SK-N-SH (cell line): ENCODE measurements at regions not wholly inside any gene's neighbourhood (a gene's known extent, or its start where the extent isn't known, plus 50 kb on each side); places are given as distances from the start of the nearest gene placed in this dataset.

ENCODE experiments used
- CTCF ChIA-PET: fragments of 300-600, 350-600 bp; formaldehyde crosslinking; extraction: SDS; loops from one replicate; lab custom pipeline; 2021; lab: Yijun Ruan, JAX
- POLR2A ChIA-PET: fragments of 350-600 bp; sonication (Branson Sonifier 250); formaldehyde crosslinking; extraction: SDS; loops from one replicate; lab custom pipeline; 2020; ENCODE audit warnings: antibody characterized with exemption, inconsistent platforms; lab: Yijun Ruan, JAX
- DNase-seq: peaks from one replicate; pipeline ENCODE4 v3.0.0; 2012
- H2AFZ ChIP-seq: fragments of 200-600 bp; sonication (generic); 2 replicates; pipeline ENCODE4 v1.8.1; 2016; ENCODE audit warnings: antibody characterized with exemption, mild to moderate bottlenecking, low read depth
- H3F3A ChIP-seq: fragments of 200-600 bp; sonication (generic); replicated peaks from 2 replicates; pipeline ENCODE3; 2016; ENCODE audit warnings: antibody characterized with exemption, mild to moderate bottlenecking; ENCODE audit not compliant: insufficient read depth
- H3K27ac ChIP-seq, 2 experiments: fragments of 200-500 bp in 1 of 2; fragments of 200-600 bp in 1 of 2; sonication (Bioruptor generic) in 1 of 2; sonication (generic), shearing (Covaris generic) in 1 of 2; 2 replicates each; pipeline versions ENCODE4 v1.5.1 to v1.6.1; 2014 to 2016; ENCODE audit warnings: low read depth in 2 of 2, inconsistent platforms in 1 of 2, low read length in 1 of 2, mild to moderate bottlenecking in 1 of 2, mixed read lengths in 1 of 2
- H3K27me3 ChIP-seq: fragments of 200-600 bp; sonication (generic), shearing (Covaris generic); 2 replicates; pipeline ENCODE4 v1.6.1; 2016; ENCODE audit warnings: mixed run types; ENCODE audit not compliant: insufficient read depth
- H3K36me3 ChIP-seq, 2 experiments: fragments of 200-500 bp in 1 of 2; fragments of 200-600 bp in 1 of 2; sonication (Bioruptor generic) in 1 of 2; sonication (generic) in 1 of 2; replicated peaks in 1 of 2; 2 replicates each; pipeline versions ENCODE3 to v1.5.1; 2014 to 2016; ENCODE audit warnings: low read length in 1 of 2, mild to moderate bottlenecking in 1 of 2; ENCODE audit not compliant: insufficient read depth in 2 of 2, control insufficient read depth in 1 of 2
- H3K4me1 ChIP-seq, 2 experiments: fragments of 200-500 bp in 1 of 2; fragments of 200-600 bp in 1 of 2; sonication (Bioruptor generic) in 1 of 2; sonication (generic), shearing (Covaris generic) in 1 of 2; 2 replicates each; pipeline versions ENCODE4 v1.5.1 to v1.6.1; 2014 to 2016; ENCODE audit warnings: low read depth in 1 of 2, low read length in 1 of 2, mixed run types in 1 of 2; ENCODE audit not compliant: insufficient read depth in 2 of 2, control insufficient read depth in 1 of 2
- H3K4me2 ChIP-seq: fragments of 200-600 bp; sonication (generic), shearing (Covaris generic); 2 replicates; pipeline ENCODE4 v1.6.1; 2017; ENCODE audit warnings: mixed run types
- H3K4me3 ChIP-seq, 2 experiments: fragments of 200-500 bp in 1 of 2; fragments of 200-600 bp in 1 of 2; sonication (Bioruptor generic) in 1 of 2; sonication (generic), shearing (Covaris generic) in 1 of 2; 2 replicates each; pipeline versions ENCODE4 v1.5.1 to v1.8.1; 2014 to 2016; ENCODE audit warnings: low read depth in 2 of 2, inconsistent platforms in 1 of 2, low read length in 1 of 2, mild to moderate bottlenecking in 1 of 2, mixed read lengths in 1 of 2, moderate library complexity in 1 of 2
- H3K79me2 ChIP-seq: fragments of 200-600 bp; sonication (generic); 2 replicates; pipeline ENCODE4 v1.8.1; 2017; ENCODE audit warnings: mild to moderate bottlenecking; ENCODE audit not compliant: insufficient read depth
- H3K9ac ChIP-seq: fragments of 200-600 bp; sonication (generic); 2 replicates; pipeline ENCODE4 v1.6.1; 2017; ENCODE audit warnings: mixed run types
- H3K9me2 ChIP-seq: fragments of 200-600 bp; sonication (generic); 2 replicates; pipeline ENCODE4 v1.6.1; 2017; ENCODE audit warnings: mixed run types
- H3K9me3 ChIP-seq: fragments of 200-600 bp; sonication (generic); 2 replicates; pipeline ENCODE4 v1.6.1; 2017; ENCODE audit warnings: mixed run types, mild to moderate bottlenecking, moderate library complexity
- H4K20me1 ChIP-seq: fragments of 200-600 bp; sonication (generic); 2 replicates; pipeline ENCODE4 v1.6.1; 2017; ENCODE audit warnings: mild to moderate bottlenecking, mixed run types; ENCODE audit not compliant: insufficient read depth
- CTCF ChIP-seq: fragments of 200-600 bp; sonication (generic); IDR thresholded peaks from 2 replicates; pipeline ENCODE4 v1.6.1; 2017; ENCODE audit warnings: antibody characterized with exemption, mild to moderate bottlenecking, moderate library complexity
- EZH2phosphoT487 ChIP-seq: fragments of 200-600 bp; sonication (generic); IDR thresholded peaks from 2 replicates; pipeline ENCODE4 v1.6.1; 2017; ENCODE audit warnings: low read depth, mixed run types, mild to moderate bottlenecking, antibody characterized with exemption, moderate library complexity, borderline replicate concordance
- JUND ChIP-seq: IDR thresholded peaks from 2 replicates; pipeline ENCODE4 v1.4.0; 2012
- MXI1 ChIP-seq: IDR thresholded peaks from 2 replicates; pipeline ENCODE4 v1.6.1; 2012; ENCODE audit warnings: mild to moderate bottlenecking, low read depth, low read length, improper control_type of control experiment
- TAF1 ChIP-seq: IDR thresholded peaks from 2 replicates; pipeline ENCODE4 v1.6.1; 2012; ENCODE audit warnings: low read depth, mild to moderate bottlenecking, low read length, moderate library complexity, borderline replicate concordance
- USF2 ChIP-seq: fragments of 150-350 bp; IDR thresholded peaks from 2 replicates; pipeline ENCODE4 v1.6.1; 2017; ENCODE audit warnings: antibody characterized with exemption, low read length, low read depth, borderline replicate concordance
- ZBTB33 ChIP-seq: IDR thresholded peaks from 2 replicates; pipeline ENCODE4 v1.4.0; 2012; ENCODE audit warnings: low read depth, borderline replicate concordance
- WGBS: methylation state at CpG from one replicate; pipeline ENCODE4 v1.1.6; 2017; ENCODE audit warnings: low lambda C conversion rate; 5-methylcytosine and 5-hydroxymethylcytosine counted together

DNA sequence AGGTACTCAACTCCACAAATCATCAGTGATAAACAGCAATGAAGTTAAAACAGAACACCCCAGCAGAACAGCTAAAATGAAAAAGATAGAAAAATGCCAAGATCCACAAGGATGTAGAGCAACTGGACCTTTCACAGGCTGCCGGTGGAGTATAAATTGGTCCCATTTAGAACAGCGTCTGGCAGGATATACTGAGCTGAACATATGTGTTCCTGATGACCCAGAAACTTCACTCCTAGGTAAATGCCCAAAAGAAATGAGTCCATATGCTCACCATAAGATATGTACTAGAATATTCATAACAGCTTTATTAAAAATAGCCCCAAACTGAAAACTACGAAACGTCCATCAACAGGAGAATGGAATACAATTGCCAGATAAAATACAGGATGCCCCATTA lies 102.4 kb downstream of the OAT start:
- POLR2A ChIA-PET = no interaction called here
- H3K79me2 ChIP-seq = no peaks in the 10 kb centered on the region

More for the DNA sequence above, 102.4 kb downstream of the OAT start:
- Histone ChIP-seq H3K4me1 (no peaks in the 10 kb centered on the region), H2AFZ (no peak overlapping the region), H3K36me3 (no peaks in the 10 kb centered on the region), H3F3A (no peaks in the 10 kb centered on the region), H3K9me3 (no peaks in the 10 kb centered on the region), H3K27ac (no peak overlapping the region), H3K27me3 (no peaks in the 10 kb centered on the region), H4K20me1 (no peaks in the 10 kb centered on the region), H3K4me2 (no peak overlapping the region), H3K9me2 (no peaks in the 10 kb centered on the region), H3K4me3 (no peak overlapping the region), H3K9ac (no peak overlapping the region)
- TF ChIP-seq USF2 (no peak), EZH2phosphoT487 (no peak), TAF1 (no peak), JUND (no peak), MXI1 (no peak), CTCF (no peak), ZBTB33 (no peak)
- CTCF ChIA-PET = interaction anchor here (0.6 kb wide), 1 partner anchor 14 kb away, joined by 3 read pairs; no protein-coding TSS in a partner anchor
- WGBS = 45% methylated on average over 4 of the region's 4 CpGs
- DNase-seq = no peak
